K562 (cell line): ENCODE measurements at regions not wholly inside any gene's neighbourhood (a gene's known extent, or its start where the extent isn't known, plus 50 kb on each side); places are given as distances from the start of the nearest gene placed in this dataset.

Source experiments
- ATAC-seq: fragments of 200-7000 bp; cut with Tn5 transposase; 3 replicates; pipeline ENCODE4 v1.9.1; 2020; ENCODE audit warnings: moderate library complexity
- BruUV-seq: library from RNA; stranded (reverse); fragments of 400-500 nt; replicated peaks from 2 replicates; lab custom pipeline; 2021; lab: Mats Ljungman, UMichigan
- CTCF ChIA-PET: fragments of 300-600 bp; formaldehyde crosslinking; extraction: SDS; loops from one replicate; lab custom pipeline; 2021; ENCODE audit warnings: low intra/inter-chr PET ratio; lab: Yijun Ruan, JAX
- POLR2A ChIA-PET: fragments of 300-600, 350-650 bp; sonication (Branson Sonifier 250); formaldehyde crosslinking; extraction: SDS; loops from one replicate; lab custom pipeline; 2021; ENCODE audit warnings: antibody characterized with exemption, inconsistent platforms; lab: Yijun Ruan, JAX
- DNase-seq, 4 experiments: peaks; one replicate each; pipeline versions ENCODE4 v3.0.0 to v3.0.0-alpha.2; 2011 to 2018; ENCODE audit warnings: low spot score in 3 of 4, mixed read lengths in 3 of 4; ENCODE audit errors: extremely low read depth in 1 of 4
- FAIRE-seq: peaks from 2 replicates; lab custom pipeline; 2011; peaks lifted over from hg19 to GRCh38; lab: Jason Lieb, UNC
- H2AFZ ChIP-seq: 2 replicates; pipeline ENCODE4 v1.6.0; 2011; ENCODE audit warnings: low read depth, low read length, control low read depth, inconsistent platforms
- H3K27ac ChIP-seq: fragments of 200-600 bp; 3 replicates; pipeline ENCODE4 v1.8.0; 2011; ENCODE audit warnings: low read depth, mild to moderate bottlenecking, control low read depth, inconsistent platforms, low read length, moderate library complexity, mixed read lengths; ENCODE audit errors: extremely low read depth
- H3K27me3 ChIP-seq, 2 experiments: fragments of 300-600 bp in 1 of 2; 2 replicates in 1 of 2; 3 replicates in 1 of 2; pipeline versions ENCODE4 v1.6.0 to v1.8.0; 2011; ENCODE audit warnings: inconsistent platforms in 2 of 2, low read length in 2 of 2, mild to moderate bottlenecking in 1 of 2, mixed read lengths in 1 of 2, moderate library complexity in 1 of 2; ENCODE audit not compliant: control insufficient read depth in 2 of 2, insufficient read depth in 2 of 2
- H3K36me3 ChIP-seq: fragments of 300-600 bp; 3 replicates; pipeline ENCODE4 v1.8.0; 2011; ENCODE audit warnings: mild to moderate bottlenecking, low read length, inconsistent platforms; ENCODE audit not compliant: control insufficient read depth, insufficient read depth
- H3K4me1 ChIP-seq, 2 experiments: fragments of 200-600 bp in 1 of 2; replicated peaks in 1 of 2; 2 replicates in 1 of 2; 3 replicates in 1 of 2; pipeline versions ENCODE4 v1.5.1 to v1.8.0; 2011; ENCODE audit warnings: inconsistent platforms in 2 of 2, low read length in 2 of 2, mild to moderate bottlenecking in 1 of 2, mixed read lengths in 1 of 2, moderate library complexity in 1 of 2; ENCODE audit not compliant: control insufficient read depth in 2 of 2, insufficient read depth in 2 of 2
- H3K4me2 ChIP-seq: 2 replicates; pipeline ENCODE4 v1.6.1; 2011; ENCODE audit warnings: low read length, control low read depth, inconsistent platforms, mixed read lengths; ENCODE audit not compliant: insufficient read depth
- H3K4me3 ChIP-seq: fragments of 200-600 bp; sonication (generic), shearing (Covaris generic); 2 replicates; pipeline ENCODE4 v1.5.1; 2016; ENCODE audit warnings: control low read depth, inconsistent platforms
- H3K79me2 ChIP-seq: fragments of 200-600 bp; 3 replicates; pipeline ENCODE4 v1.8.0; 2011; ENCODE audit warnings: low read length, inconsistent platforms; ENCODE audit not compliant: control insufficient read depth, insufficient read depth
- H3K9ac ChIP-seq, 2 experiments: 2 replicates each; pipeline versions ENCODE4 v1.6.0 to v1.6.1; 2011; ENCODE audit warnings: low read depth in 2 of 2, low read length in 2 of 2, control low read depth in 1 of 2, inconsistent platforms in 1 of 2, mild to moderate bottlenecking in 1 of 2, mixed read lengths in 1 of 2; ENCODE audit not compliant: insufficient read depth in 1 of 2
- H3K9me1 ChIP-seq: one replicate; pipeline ENCODE4 v1.6.0; 2011; ENCODE audit warnings: inconsistent platforms, mild to moderate bottlenecking, low read length, moderate library complexity; ENCODE audit not compliant: control insufficient read depth, insufficient read depth
- H3K9me3 ChIP-seq: replicated peaks from 2 replicates; pipeline ENCODE4 v1.5.1; 2011; ENCODE audit warnings: low read depth, low read length, inconsistent platforms; ENCODE audit not compliant: control insufficient read depth, insufficient read depth
- H4K20me1 ChIP-seq: replicated peaks from 2 replicates; pipeline ENCODE4 v1.6.1; 2011; ENCODE audit warnings: low read length, inconsistent platforms, mixed read lengths; ENCODE audit not compliant: control insufficient read depth, insufficient read depth
- MEIS2 ChIP-seq: fragments of 450-650 bp; IDR thresholded peaks from 2 replicates; pipeline ENCODE4 v1.6.1; 2014; ENCODE audit warnings: mild to moderate bottlenecking; ENCODE audit not compliant: partially characterized antibody
- SMARCA4 ChIP-seq: fragments of 450-650 bp; IDR thresholded peaks from 2 replicates; pipeline ENCODE4 v1.6.1; 2016
- ZNF263 ChIP-seq: sonication (generic); formaldehyde crosslinking; IDR thresholded peaks from 2 replicates; pipeline ENCODE4 v1.8.0; 2022; ENCODE audit warnings: mild to moderate bottlenecking, missing genetic modification reagents, borderline replicate concordance
- ZNF3 ChIP-seq: fragments of 250-450 bp; sonication (Bioruptor Pico); IDR thresholded peaks from 2 replicates; pipeline ENCODE4 v1.5.0; 2021; ENCODE audit warnings: mild to moderate bottlenecking, moderate library complexity
- WGBS: fragments of 100-300 bp; shearing (Covaris generic); methylation state at CpG from one replicate; pipeline ENCODE4 v1.1.6; 2016; ENCODE audit warnings: low coverage, mixed read lengths; ENCODE audit not compliant: insufficient coverage; ENCODE audit errors: missing lambda C conversion rate; 5-methylcytosine and 5-hydroxymethylcytosine counted together
- in situ Hi-C: fragments of 300-500 bp; cut with MboI; formaldehyde crosslinking; loops from 4 replicates; pipeline ENCODE4 v1.15.0; 2018; ENCODE audit warnings: inconsistent platforms, mixed read lengths
- intact Hi-C: fragments of 100-400 bp; cut with micrococcal nuclease; formaldehyde crosslinking; loops from 2 replicates; pipeline ENCODE4 v1.14.2; 2022
- TF ChIP-seq, protein P1 (sequence below), 2 experiments: fragments of 450-650 bp; IDR thresholded peaks; 2 replicates each; pipeline ENCODE4 v1.6.1; 2018; ENCODE audit warnings: mild to moderate bottlenecking in 2 of 2, low read depth in 1 of 2; ENCODE audit not compliant: partially characterized antibody in 2 of 2

DNA sequence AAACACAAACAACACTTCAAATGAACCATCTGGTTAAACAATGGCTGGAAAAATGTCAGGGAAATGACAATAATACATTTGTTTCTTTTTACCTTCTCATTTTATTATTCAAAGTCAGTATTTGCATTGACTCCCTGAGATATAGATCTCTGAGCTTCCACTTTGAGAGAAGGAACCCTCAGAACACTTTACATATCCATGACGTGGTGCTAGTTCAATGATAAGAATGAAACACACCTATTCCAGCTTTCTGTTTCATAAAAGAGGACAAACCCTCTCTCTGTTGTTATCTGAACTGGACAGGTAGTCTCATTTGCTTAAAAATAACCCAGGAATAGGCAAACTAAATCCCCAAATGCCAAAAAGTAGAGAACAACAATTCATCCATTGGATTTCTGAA lies 65.3 kb upstream of the CCSER1 start:
- Histone ChIP-seq H3K79me2 (no peaks in the 10 kb centered on the region), H3K9me1 (no peaks in the 10 kb centered on the region), H3K27ac (no peak overlapping the region), H3K4me1 (no peaks in the 10 kb centered on the region), H3K9ac (no peak overlapping the region), H3K9me3 (no peaks in the 10 kb centered on the region), H3K4me2 (no peak overlapping the region), H3K27me3 (no peaks in the 10 kb centered on the region), H2AFZ (no peak overlapping the region), H4K20me1 (no peaks in the 10 kb centered on the region), H3K4me3 (no peak overlapping the region), H3K36me3 (no peaks in the 10 kb centered on the region)
- BruUV-seq = no TSS peak
- DNase-seq (no peak), FAIRE-seq (no peak), ATAC-seq (no peak)
- POLR2A ChIA-PET = no interaction called here
- TF ChIP-seq ZNF3 (CRISPR knock-in tag) (no peak), SMARCA4 (no peak), ZNF263 (CRISPR knock-in tag) (no peak), MEIS2 (no peak)
- TF ChIP-seq, protein P1, sequence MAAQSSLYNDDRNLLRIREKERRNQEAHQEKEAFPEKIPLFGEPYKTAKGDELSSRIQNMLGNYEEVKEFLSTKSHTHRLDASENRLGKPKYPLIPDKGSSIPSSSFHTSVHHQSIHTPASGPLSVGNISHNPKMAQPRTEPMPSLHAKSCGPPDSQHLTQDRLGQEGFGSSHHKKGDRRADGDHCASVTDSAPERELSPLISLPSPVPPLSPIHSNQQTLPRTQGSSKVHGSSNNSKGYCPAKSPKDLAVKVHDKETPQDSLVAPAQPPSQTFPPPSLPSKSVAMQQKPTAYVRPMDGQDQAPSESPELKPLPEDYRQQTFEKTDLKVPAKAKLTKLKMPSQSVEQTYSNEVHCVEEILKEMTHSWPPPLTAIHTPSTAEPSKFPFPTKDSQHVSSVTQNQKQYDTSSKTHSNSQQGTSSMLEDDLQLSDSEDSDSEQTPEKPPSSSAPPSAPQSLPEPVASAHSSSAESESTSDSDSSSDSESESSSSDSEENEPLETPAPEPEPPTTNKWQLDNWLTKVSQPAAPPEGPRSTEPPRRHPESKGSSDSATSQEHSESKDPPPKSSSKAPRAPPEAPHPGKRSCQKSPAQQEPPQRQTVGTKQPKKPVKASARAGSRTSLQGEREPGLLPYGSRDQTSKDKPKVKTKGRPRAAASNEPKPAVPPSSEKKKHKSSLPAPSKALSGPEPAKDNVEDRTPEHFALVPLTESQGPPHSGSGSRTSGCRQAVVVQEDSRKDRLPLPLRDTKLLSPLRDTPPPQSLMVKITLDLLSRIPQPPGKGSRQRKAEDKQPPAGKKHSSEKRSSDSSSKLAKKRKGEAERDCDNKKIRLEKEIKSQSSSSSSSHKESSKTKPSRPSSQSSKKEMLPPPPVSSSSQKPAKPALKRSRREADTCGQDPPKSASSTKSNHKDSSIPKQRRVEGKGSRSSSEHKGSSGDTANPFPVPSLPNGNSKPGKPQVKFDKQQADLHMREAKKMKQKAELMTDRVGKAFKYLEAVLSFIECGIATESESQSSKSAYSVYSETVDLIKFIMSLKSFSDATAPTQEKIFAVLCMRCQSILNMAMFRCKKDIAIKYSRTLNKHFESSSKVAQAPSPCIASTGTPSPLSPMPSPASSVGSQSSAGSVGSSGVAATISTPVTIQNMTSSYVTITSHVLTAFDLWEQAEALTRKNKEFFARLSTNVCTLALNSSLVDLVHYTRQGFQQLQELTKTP (IDR thresholded peaks at IDR 0.05; ENCODE audit: low read depth in 1 of 2, partially characterized antibody in 2 of 2) = no peak
- intact Hi-C loops (no loop called here), in situ Hi-C loops (no loop called here)
- WGBS = 0% methylated on average over 1 of the region's 1 CpG
- CTCF ChIA-PET = no interaction called here
